Head of caudate nucleus (tissue), 42 donors: ENCODE measurements at regions not wholly inside any gene's neighbourhood (a gene's known extent, or its start where the extent isn't known, plus 50 kb on each side); places are given as distances from the start of the nearest gene placed in this dataset.
"Not testable (repeated sequence)": the region's sequence is repeated elsewhere in the genome, so short reads cannot be mapped to it uniquely, and the experiment has no call there.

Source experiments
- DNase-seq, 42 donors: peaks; one replicate each; pipeline versions ENCODE4 v3.0.0 to v3.0.0-alpha.2; 2020 to 2021; ENCODE audit warnings: mixed read lengths in 7 of 42
- intact Hi-C: fragments of 100-400 bp; cut with DNase I; formaldehyde crosslinking; loops from one replicate; pipeline ENCODE4 v1.15.0; 2022

DNA sequence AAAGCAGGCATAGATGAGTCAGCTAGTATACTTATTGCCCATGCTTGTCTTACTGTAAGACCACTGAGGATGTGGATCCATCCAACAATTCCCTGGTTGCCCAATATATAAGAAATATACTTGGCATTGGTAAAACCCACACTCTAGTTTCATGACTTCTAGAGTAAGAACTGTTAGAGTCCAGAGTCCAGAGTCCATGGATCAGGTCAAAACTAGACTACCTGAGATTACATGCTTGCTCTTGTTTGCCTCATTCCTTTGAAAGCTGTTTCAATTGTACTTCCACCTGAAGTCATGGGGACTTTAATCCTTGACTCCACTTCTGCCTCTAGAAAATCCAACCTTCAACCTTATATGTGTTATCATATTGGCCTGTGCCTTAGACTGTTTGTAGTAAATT lies 707.6 kb upstream of the FAM98A start:
- DNase-seq = no peak
- intact Hi-C loops = no loop called here

- intact Hi-C loops = no loop called here
- DNase-seq = no peak
Observed at GRCh38 chr2:34305587-34305986, 706.5 kb upstream of the FAM98A start.

DNA sequence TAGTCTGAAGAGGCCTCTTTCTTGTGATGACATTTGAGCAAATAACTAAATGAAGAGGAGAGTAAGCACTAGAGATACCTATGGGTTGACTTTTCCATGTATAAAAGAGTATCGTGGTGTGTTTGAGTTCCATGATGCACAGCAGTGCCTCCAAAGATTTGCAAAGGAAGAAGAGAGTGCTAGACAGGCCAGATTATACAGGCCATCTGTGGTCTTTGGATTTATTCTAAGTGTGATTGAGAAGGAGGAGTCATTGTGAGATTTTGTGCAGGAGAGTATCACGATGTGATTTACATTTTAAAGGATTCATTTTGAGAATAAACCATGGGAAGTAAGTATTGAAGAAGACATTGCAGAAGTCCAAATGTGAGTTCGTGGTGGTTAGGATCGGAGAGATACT lies 695.9 kb upstream of the FAM98A start:
- intact Hi-C loops = no loop called here
- DNase-seq = no peak

DNA sequence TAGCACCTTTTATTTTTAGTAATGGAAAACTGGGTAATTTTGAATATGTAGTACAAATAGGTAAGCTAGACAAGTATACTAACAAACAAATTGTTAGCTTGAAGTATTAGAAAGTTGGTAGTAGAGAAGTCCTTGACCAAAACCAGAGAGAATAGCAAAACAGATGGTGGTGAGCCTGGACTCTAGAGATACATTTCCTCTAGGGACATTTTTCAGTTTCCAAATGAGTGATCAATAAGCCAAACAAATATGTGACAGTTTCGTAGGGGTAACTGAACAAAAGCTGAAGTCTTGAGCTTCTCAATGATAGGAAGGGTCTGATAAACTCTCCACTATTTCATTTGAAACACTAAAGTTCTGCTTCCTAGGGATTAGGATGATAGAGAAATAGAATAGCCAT lies 692.0 kb upstream of the FAM98A start:
- intact Hi-C loops = no loop called here
- no peak for DNase-seq

GRCh38 chr2:34288016-34288415 lies 688.9 kb upstream of the FAM98A start:
- no peak for DNase-seq
- intact Hi-C loops = no loop called here

DNA sequence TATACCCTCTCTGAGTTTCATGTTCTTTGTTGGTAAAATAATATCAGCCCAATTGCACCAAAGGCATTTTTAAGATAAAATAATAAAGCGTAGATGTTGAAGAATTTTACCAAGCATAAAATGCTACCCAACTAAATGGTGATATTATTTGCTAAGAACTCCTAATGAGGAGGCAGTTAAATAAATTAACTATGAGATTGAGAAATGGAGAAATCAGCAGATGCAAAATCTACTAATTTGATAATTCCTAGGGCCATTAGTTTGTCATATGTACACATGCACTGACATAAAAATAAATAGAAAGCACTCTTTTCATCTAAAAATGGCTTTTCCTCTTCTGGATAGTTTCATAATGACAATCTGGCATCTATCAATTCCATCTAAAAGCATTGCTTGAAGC lies 681.5 kb upstream of the FAM98A start:
- no peak for DNase-seq
- intact Hi-C loops = no loop called here

DNA sequence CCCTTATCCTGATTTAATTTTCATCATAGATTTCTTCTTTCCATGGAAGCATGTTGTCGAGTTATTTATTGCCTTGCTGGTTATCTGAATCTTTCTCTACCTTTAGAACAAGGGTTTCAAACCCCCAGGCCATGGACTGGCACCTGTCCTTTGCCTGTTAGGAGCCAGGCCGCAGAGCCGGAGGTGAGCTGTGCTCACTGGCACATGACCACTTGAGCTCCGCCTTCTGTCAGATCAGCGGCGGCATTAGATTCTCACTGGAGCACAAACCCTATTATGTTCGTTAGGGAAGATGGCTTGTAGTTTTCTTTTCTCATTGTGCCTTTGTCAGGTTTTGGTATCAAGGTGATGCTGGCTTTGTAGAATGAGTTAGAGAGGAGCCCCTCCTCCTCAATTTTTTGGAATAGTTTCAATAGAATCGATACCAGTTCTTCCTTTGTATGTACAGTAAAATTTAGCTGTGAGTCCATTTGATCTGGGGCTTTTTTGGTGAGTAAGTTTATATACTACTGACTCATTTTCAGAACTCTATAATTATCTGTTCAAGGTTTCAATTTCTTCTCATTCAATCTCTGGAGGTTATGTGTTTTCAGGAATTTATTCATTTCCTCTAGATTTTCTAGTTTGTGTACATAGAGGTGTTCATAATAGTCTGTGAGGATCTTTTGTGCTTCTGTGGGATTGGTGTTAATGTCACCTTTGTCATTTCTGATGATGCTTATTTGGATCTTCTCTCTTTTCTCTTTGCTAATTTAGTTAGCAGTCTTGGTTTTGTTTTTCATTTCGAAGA lies 668.0 kb upstream of the FAM98A start:
- DNase-seq = no peak
- intact Hi-C loops = no loop called here

DNA sequence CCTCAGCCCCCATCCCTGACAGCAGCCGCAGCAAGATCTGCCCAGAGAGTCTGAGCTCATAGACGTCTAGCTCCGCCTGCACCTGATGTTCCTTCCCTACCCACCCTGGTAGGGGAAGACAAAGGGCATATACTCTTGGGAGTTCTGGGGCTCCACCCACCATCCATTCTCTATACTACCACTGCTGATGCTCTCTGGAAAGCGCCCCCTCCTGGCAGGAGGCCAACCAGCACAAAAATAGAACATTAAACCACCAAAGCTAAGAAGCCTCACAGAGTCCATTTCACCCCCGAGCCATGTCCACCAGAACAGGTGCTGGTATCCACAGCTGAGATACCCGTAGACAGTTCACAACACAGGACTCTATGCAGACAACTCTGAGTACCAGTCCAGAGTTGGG lies 662.6 kb upstream of the FAM98A start:
- intact Hi-C loops = no loop called here

DNA sequence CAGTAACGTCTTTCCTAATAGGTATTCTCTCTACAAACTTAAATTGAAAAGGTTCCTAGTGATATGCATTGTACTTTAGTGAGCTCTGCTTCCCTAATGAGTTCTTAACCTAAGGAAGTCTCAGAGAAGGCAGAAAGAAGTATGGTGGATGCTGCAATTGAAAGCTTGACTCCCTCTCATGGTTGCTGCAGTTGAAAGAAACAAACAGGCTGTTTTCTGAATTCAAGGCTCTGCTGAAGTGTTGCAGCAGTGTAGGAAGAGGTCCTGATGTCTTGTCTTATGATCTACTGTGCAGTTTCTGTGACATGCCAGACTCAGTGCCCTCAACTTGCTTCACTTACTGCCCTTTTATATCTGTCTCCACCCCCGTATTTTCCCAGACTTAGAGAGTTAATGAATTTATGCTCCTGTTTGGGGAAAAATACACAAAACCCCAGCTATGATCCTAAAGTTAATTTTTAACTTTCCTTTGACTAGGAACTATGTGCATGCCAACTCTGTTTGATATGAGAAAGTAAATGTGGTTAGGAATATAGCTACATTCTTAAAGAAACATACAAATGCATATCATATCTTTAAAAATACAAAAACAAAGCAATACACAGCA lies 655.3 kb upstream of the FAM98A start:
- intact Hi-C loops = no loop called here
- DNase-seq = no peak

More for the DNA sequence above, 662.6 kb upstream of the FAM98A start:
- DNase-seq = no peak

- intact Hi-C loops = no loop called here
- DNase-seq = no peak
Observed at GRCh38 chr2:34252111-34252510, 653.0 kb upstream of the FAM98A start.

GRCh38 chr2:34251578-34251977 lies 652.5 kb upstream of the FAM98A start:
- no peak for DNase-seq
- intact Hi-C loops = no loop called here

DNA sequence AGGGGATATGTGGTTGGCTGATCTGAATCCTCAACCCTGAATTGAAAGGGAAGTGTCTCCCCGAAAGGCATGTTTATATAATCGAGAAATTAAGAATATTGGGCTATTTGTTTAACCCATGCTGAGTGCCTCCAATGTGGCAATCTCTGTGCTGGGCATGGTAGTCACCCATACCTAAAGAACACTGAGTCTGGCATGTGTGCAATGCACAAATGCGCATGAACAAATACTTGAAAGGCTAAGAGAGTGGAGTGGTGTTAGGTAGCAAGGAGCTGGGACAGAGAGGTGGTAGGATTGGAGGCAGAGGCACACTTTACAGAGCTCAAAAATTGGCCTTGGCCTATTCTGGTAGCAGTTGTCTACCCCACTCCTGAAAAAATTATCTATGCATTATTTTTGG lies 645.1 kb upstream of the FAM98A start:
- no peak for DNase-seq
- intact Hi-C loops = no loop called here

GRCh38 chr2:34242763-34243123 lies 643.6 kb upstream of the FAM98A start:
- intact Hi-C loops = no loop called here
- DNase-seq = no peak

GRCh38 chr2:34241905-34242762 lies 643.0 kb upstream of the FAM98A start:
- no peak for DNase-seq
- intact Hi-C loops = no loop called here

DNA sequence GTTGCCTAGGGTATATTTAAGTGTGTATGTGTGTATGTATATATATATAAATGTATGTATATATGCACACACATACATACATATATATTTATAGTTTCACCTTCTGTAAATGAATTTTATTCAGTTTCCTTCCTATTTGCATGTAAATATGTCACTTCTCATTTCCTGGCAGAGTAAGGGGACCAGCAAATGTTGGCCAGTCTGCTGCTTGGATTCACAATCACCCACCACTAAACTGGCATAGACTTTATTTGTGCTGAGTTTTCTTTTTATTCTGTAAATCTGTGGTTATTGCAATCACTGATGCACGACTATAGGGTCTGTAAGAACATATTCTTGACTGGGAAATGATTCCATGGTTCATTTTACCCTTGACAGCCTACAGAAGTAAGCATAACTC lies 640.4 kb upstream of the FAM98A start:
- no peak for DNase-seq
- intact Hi-C loops = no loop called here

DNA sequence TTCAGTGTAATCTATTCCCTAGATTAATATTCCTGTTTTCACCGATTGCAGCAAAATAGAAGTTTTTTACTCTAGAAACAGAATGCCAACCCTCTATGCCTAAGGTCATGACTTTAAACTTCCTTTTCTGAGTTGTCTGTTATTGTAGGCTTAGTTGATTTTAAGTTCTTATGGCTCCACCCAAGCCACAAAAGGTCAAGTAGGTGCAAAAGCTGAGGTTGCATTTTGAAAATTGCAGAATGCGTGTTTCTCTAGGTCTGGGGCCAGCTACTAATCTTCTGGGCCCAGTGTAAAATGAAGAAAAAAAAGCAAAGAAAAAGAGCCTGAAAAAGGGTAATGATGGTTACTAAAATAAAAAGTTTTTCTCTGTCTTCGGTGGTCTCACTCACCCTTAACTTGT lies 635.7 kb upstream of the FAM98A start:
- no peak for DNase-seq
- intact Hi-C loops = no loop called here

DNA sequence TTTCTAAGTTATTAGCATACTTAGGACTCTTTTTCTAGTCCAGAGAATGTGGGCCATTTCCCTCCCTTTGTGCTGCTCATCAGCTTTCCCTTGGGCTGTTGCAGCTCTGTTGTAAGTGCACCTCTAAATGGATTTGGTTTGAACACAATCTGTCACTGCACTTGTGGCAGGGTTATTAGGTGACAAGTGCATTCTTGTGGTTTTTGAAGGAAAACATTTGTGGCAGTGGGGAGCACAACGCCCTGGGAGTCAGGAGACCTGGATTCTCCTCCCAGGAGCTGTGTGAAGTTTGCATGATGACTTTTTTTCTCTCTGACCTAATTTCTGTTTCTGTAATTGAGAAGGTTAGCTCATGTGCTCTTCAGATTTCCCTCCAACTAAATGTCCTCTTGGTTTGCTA lies 630.9 kb upstream of the FAM98A start:
- intact Hi-C loops = no loop called here
- DNase-seq = no peak

GRCh38 chr2:34215174-34215573 lies 616.1 kb upstream of the FAM98A start:
- no peak for DNase-seq
- intact Hi-C loops = no loop called here

- intact Hi-C loops = not testable (repeated sequence)
Observed at GRCh38 chr2:34210382-34210781, 611.3 kb upstream of the FAM98A start.

GRCh38 chr2:34204560-34204959 lies 605.5 kb upstream of the FAM98A start:
- intact Hi-C loops = no loop called here

More at GRCh38 chr2:34210382-34210781, 611.3 kb upstream of the FAM98A start:
- not testable (repeated sequence) for DNase-seq

More at GRCh38 chr2:34204560-34204959, 605.5 kb upstream of the FAM98A start:
- no peak for DNase-seq
